HCT116 (cell line): ENCODE measurements at regions not wholly inside any gene's neighbourhood (a gene's known extent, or its start where the extent isn't known, plus 50 kb on each side); places are given as distances from the start of the nearest gene placed in this dataset.
"Not testable (repeated sequence)": the region's sequence is repeated elsewhere in the genome, so short reads cannot be mapped to it uniquely, and the experiment has no call there.

ENCODE experiments used
- ATAC-seq: fragments of 200-7000 bp; cut with Tn5 transposase; 2 replicates; pipeline ENCODE4 v1.9.1; 2020; ENCODE audit warnings: mild to moderate bottlenecking, moderate library complexity
- BruUV-seq: library from RNA; stranded (reverse); fragments of 400-500 nt; replicated peaks from 2 replicates; lab custom pipeline; 2021; lab: Mats Ljungman, UMichigan
- CTCF ChIA-PET: fragments of 300-600 bp; sonication (Branson Sonifier 250); formaldehyde crosslinking; loops from one replicate; lab custom pipeline; 2021; ENCODE audit warnings: antibody characterized with exemption; lab: Charles Lee
- POLR2A ChIA-PET: fragments of 300-600, 350-600 bp; sonication (Branson Sonifier 250); formaldehyde crosslinking; loops from one replicate; lab custom pipeline; 2021; ENCODE audit warnings: antibody characterized with exemption; lab: Charles Lee
- RAD21 ChIA-PET, 2 experiments: fragments of 300-600 bp; sonication (Branson Sonifier 250); formaldehyde crosslinking; loops; one replicate each; lab custom pipeline; 2023; ENCODE audit warnings: low total read pairs in 2 of 2; ENCODE audit not compliant: uncharacterized antibody in 2 of 2, unreplicated experiment in 2 of 2, low non-redundant PET in 1 of 2; lab: Charles Lee
- DNase-seq: peaks from one replicate; pipeline ENCODE4 v3.0.0-alpha.2; 2010; ENCODE audit warnings: low read depth, low spot score
- H2AFZ ChIP-seq: fragments of 200-600 bp; shearing (Covaris generic), sonication (generic); 2 replicates; pipeline ENCODE4 v1.6.1; 2017; ENCODE audit warnings: low read depth, mixed run types, mixed read lengths, antibody characterized with exemption, low read length; ENCODE audit not compliant: poor library complexity, severe bottlenecking
- H3K27ac ChIP-seq: 2 replicates; pipeline ENCODE4 v1.5.1; 2012; ENCODE audit warnings: low read depth, low read length
- H3K27me3 ChIP-seq: fragments of 200-600 bp; sonication (generic); 2 replicates; pipeline ENCODE4 v1.6.1; 2016; ENCODE audit warnings: mixed run types, low read length, mixed read lengths; ENCODE audit not compliant: insufficient read depth
- H3K36me3 ChIP-seq, 2 experiments: fragments of 200-500 bp in 1 of 2; fragments of 200-600 bp in 1 of 2; sonication (Bioruptor generic) in 1 of 2; sonication (generic) in 1 of 2; 2 replicates each; pipeline versions ENCODE4 v1.5.1 to v1.6.1; 2014 to 2016; ENCODE audit warnings: low read length in 2 of 2, inconsistent platforms in 1 of 2, mixed read lengths in 1 of 2, mixed run types in 1 of 2; ENCODE audit not compliant: insufficient read depth in 2 of 2, control insufficient read depth in 1 of 2
- H3K4me1 ChIP-seq, 2 experiments: fragments of 200-600 bp in 1 of 2; sonication (generic) in 1 of 2; 2 replicates each; pipeline versions ENCODE4 v1.5.1 to v1.6.1; 2012 to 2017; ENCODE audit warnings: low read length in 2 of 2, inconsistent platforms in 1 of 2, mild to moderate bottlenecking in 1 of 2, mixed read lengths in 1 of 2, mixed run types in 1 of 2, moderate library complexity in 1 of 2; ENCODE audit not compliant: insufficient read depth in 2 of 2, control insufficient read depth in 1 of 2
- H3K4me2 ChIP-seq: fragments of 200-600 bp; sonication (generic); 2 replicates; pipeline ENCODE4 v1.6.1; 2017; ENCODE audit warnings: mixed run types, low read length, mixed read lengths
- H3K4me3 ChIP-seq, 2 experiments: fragments of 200-600 bp in 1 of 2; sonication (generic) in 1 of 2; replicated peaks in 1 of 2; 2 replicates each; pipeline ENCODE4 v1.5.1; 2011 to 2016; ENCODE audit warnings: low read length in 2 of 2, control low read depth in 1 of 2, low read depth in 1 of 2, mild to moderate bottlenecking in 1 of 2, mixed read lengths in 1 of 2, mixed run types in 1 of 2
- H3K79me2 ChIP-seq: fragments of 200-600 bp; sonication (generic); 2 replicates; pipeline ENCODE4 v1.6.1; 2017; ENCODE audit warnings: mild to moderate bottlenecking, mixed run types, low read length, moderate library complexity, mixed read lengths; ENCODE audit not compliant: insufficient read depth
- H3K9ac ChIP-seq: fragments of 200-600 bp; sonication (generic); 2 replicates; pipeline ENCODE4 v1.6.1; 2016; ENCODE audit warnings: low read length, mixed read lengths
- H3K9me2 ChIP-seq: fragments of 200-600 bp; sonication (generic), shearing (Covaris generic); 2 replicates; pipeline ENCODE4 v1.6.1; 2017; ENCODE audit warnings: mixed run types, mild to moderate bottlenecking, moderate library complexity; ENCODE audit not compliant: insufficient read depth
- H3K9me3 ChIP-seq, 2 experiments: fragments of 200-500 bp in 1 of 2; fragments of 200-600 bp in 1 of 2; sonication (Bioruptor generic) in 1 of 2; sonication (generic) in 1 of 2; 2 replicates each; pipeline ENCODE4 v1.6.1; 2014 to 2017; ENCODE audit warnings: low read length in 2 of 2, mixed read lengths in 2 of 2, inconsistent platforms in 1 of 2, low read depth in 1 of 2, mild to moderate bottlenecking in 1 of 2, mixed run types in 1 of 2, moderate library complexity in 1 of 2; ENCODE audit not compliant: control insufficient read depth in 1 of 2, insufficient read depth in 1 of 2
- H4K20me1 ChIP-seq: fragments of 200-600 bp; sonication (generic), shearing (Covaris generic); 2 replicates; pipeline ENCODE4 v1.6.1; 2017; ENCODE audit warnings: mixed run types, mild to moderate bottlenecking, moderate library complexity; ENCODE audit not compliant: insufficient read depth
- EGR1 ChIP-seq: IDR thresholded peaks from 2 replicates; pipeline ENCODE4 v1.6.1; 2012; ENCODE audit warnings: low read depth
- ELF1 ChIP-seq: IDR thresholded peaks from 2 replicates; pipeline ENCODE4 v1.6.1; 2012; ENCODE audit warnings: low read depth, borderline replicate concordance
- EZH2 ChIP-seq: fragments of 200-600 bp; sonication (generic); IDR thresholded peaks from 2 replicates; pipeline ENCODE4 v1.6.1; 2017; ENCODE audit warnings: antibody characterized with exemption, mixed run types
- FOSL1 ChIP-seq: IDR thresholded peaks from 2 replicates; pipeline ENCODE4 v1.6.1; 2012; ENCODE audit warnings: low read depth
- JUND ChIP-seq: IDR thresholded peaks from 2 replicates; pipeline ENCODE4 v1.6.1; 2012
- MAX ChIP-seq: IDR thresholded peaks from 2 replicates; pipeline ENCODE4 v1.6.1; 2012
- POLR2A ChIP-seq: IDR thresholded peaks from 2 replicates; pipeline ENCODE4 v1.7.0; 2011; ENCODE audit warnings: borderline replicate concordance; ENCODE audit not compliant: insufficient read depth, insufficient read length; ENCODE audit errors: extremely low read depth
- POLR2AphosphoS5 ChIP-seq: IDR thresholded peaks from 2 replicates; pipeline ENCODE4 v1.6.1; 2011; ENCODE audit warnings: mild to moderate bottlenecking, low read depth, low read length, moderate library complexity
- RAD21 ChIP-seq: IDR thresholded peaks from 2 replicates; pipeline ENCODE4 v1.6.1; 2012; ENCODE audit warnings: low read depth, mild to moderate bottlenecking
- REST ChIP-seq: IDR thresholded peaks from 2 replicates; pipeline ENCODE4 v1.6.1; 2012; ENCODE audit warnings: low read depth
- SP1 ChIP-seq: IDR thresholded peaks from 2 replicates; pipeline ENCODE4 v1.6.1; 2012; ENCODE audit warnings: low read depth
- TCF7L2 ChIP-seq: IDR thresholded peaks from 2 replicates; pipeline ENCODE4 v1.7.0; 2011; ENCODE audit warnings: borderline replicate concordance, inconsistent platforms; ENCODE audit not compliant: insufficient read depth, insufficient read length; ENCODE audit errors: extremely low read depth
- YY1 ChIP-seq: IDR thresholded peaks from 2 replicates; pipeline ENCODE4 v1.6.1; 2011; ENCODE audit warnings: low read length, low read depth, moderate library complexity, mild to moderate bottlenecking; ENCODE audit not compliant: insufficient replicate concordance; ENCODE audit errors: extremely low read depth
- ZFX ChIP-seq: fragments of 450-650 bp; IDR thresholded peaks from 2 replicates; pipeline ENCODE4 v1.6.1; 2017
- intact Hi-C: fragments of 100-400 bp; cut with micrococcal nuclease; formaldehyde crosslinking; loops from 2 replicates; pipeline ENCODE4 v1.10.0; 2022

DNA sequence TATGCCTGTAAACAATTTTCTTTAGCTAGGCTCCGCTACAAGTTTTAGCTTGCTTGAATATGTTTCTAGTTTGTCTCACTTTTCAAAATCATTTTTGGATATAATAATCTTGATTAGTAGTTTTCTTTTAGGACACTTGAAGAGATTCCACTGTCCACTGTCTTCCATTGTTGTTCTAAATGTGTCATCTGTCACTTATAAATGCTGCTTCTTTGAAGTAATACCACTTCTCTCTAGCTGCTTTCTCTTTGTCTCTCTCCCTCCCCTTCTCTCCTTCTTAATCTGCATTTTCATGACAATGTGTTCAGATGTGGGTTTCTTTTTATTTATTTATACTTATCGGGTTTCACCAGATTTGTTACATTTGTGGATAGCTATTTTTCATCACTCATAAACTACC lies 73.7 kb upstream of the DPP10 start:
- Histone ChIP-seq H3K36me3 (no peaks in the 10 kb centered on the region), H3K4me3 (no peak overlapping the region), H3K79me2 (no peaks in the 10 kb centered on the region), H3K4me1 (no peaks in the 10 kb centered on the region), H3K27ac (no peak overlapping the region), H3K9ac (no peak overlapping the region), H3K27me3 (no peaks in the 10 kb centered on the region), H3K9me3 (peaks cover 22 to 27% of the 10 kb centered on the region in 2 experiments; a peak in 2 of 4 replicates), H3K9me2 (no peaks in the 10 kb centered on the region), H3K4me2 (no peak overlapping the region), H2AFZ (no peak overlapping the region), H4K20me1 (no peaks in the 10 kb centered on the region)
- no peak for ATAC-seq
- ChIA-PET RAD21 (no interaction called here), CTCF (no interaction called here), POLR2A (no interaction called here)
- no peak for DNase-seq
- TF ChIP-seq POLR2AphosphoS5 = no peak
- TF ChIP-seq EGR1 = no peak
- no peak for TF ChIP-seq ZFX
- no peak for TF ChIP-seq REST
- TF ChIP-seq YY1 = no peak
- no peak for TF ChIP-seq TCF7L2
- TF ChIP-seq RAD21 = no peak
- no peak for TF ChIP-seq MAX
- no peak for TF ChIP-seq JUND
- TF ChIP-seq FOSL1 = no peak
- no peak for TF ChIP-seq POLR2A
- TF ChIP-seq EZH2 = no peak
- TF ChIP-seq ELF1 = no peak
- TF ChIP-seq SP1 = no peak
- intact Hi-C loops = no loop called here
- no TSS peak for BruUV-seq

DNA sequence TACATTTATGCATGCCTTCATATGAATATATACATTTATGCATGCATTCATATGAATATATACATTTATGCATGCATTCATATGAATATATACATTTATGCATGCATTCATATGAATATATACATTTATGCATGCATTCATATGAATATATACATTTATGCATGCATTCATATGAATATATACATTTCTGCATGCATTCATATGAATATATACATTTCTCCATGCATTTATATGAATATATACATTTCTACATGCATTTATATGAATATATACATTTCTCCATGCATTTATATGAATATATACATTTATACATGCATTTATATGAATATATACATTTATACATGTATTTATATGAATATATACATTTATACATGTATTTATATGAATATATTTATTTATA lies 70.7 kb upstream of the DPP10 start:
- BruUV-seq, ATAC-seq, RAD21 ChIA-PET, CTCF ChIA-PET, H3K36me3 ChIP-seq, H3K9me2 ChIP-seq, H3K9ac ChIP-seq, H3K27me3 ChIP-seq, H4K20me1 ChIP-seq, DNase-seq, H3K4me3 ChIP-seq, H3K79me2 ChIP-seq, intact Hi-C loops, H3K4me2 ChIP-seq, H2AFZ ChIP-seq, H3K4me1 ChIP-seq, H3K27ac ChIP-seq, POLR2A ChIA-PET: not testable (repeated sequence)
- H3K9me3 ChIP-seq = peaks cover 20 to 24% of the 10 kb centered on the region in 2 experiments; a peak in 2 of 4 replicates
